ENCODE measurements at regions not wholly inside any gene's neighbourhood (a gene's known extent, or its start where the extent isn't known, plus 50 kb on each side); places are given as distances from the start of the nearest gene placed in this dataset.

- no peak for DNase-seq (ENCODE audit: low spot score)
- TF ChIP-seq CTCF (IDR thresholded peaks at IDR 0.05; ENCODE audit: extremely low read depth, missing control alignments): no peak
Observed at GRCh38 chr18:23400918-23401317, 52.2 kb upstream of the RIOK3 start.

GRCh38 chr18:23401400-23402347 is 51.4 kb upstream of the RIOK3 start:
- TF ChIP-seq CTCF (IDR thresholded peaks at IDR 0.05; ENCODE audit: extremely low read depth, missing control alignments): no peak
- DNase-seq (ENCODE audit: low spot score): no peak

Data from GM20000 (cell line).